ENCODE measurements at regions not wholly inside any gene's neighbourhood (a gene's known extent, or its start where the extent isn't known, plus 50 kb on each side); places are given as distances from the start of the nearest gene placed in this dataset.

DNA sequence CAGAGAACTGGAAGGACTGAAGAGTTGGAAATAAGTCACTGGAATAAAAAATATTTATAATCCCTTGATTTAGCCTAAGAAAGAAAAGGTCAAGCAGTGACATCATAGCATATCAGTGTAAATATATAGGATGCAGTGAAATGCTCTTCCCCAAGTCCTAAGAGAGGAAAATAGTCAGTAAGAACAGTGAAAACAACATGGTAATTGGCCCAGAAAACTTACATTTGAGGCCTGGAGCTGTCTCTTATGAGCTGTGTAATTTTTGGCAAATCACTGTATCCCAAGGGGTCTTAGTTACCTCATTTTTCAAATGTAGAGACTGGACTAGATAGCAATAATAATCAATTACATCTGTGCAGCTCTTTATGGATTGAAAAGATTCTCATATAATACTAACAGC lies 255.7 kb upstream of the AR start:
- no peak overlapping the region for H3K9ac ChIP-seq
- no peaks in the 10 kb centered on the region for H4K20me1 ChIP-seq (ENCODE audit: insufficient read depth)
- CTCF ChIA-PET: no interaction called here
- H3K4me1 ChIP-seq (ENCODE audit: control insufficient read depth in 1 of 2, insufficient read depth in 2 of 2, low read depth in 1 of 2, low read length in 1 of 2): no peaks in the 10 kb centered on the region
- no peaks in the 10 kb centered on the region for H3K9me3 ChIP-seq
- DNase-seq: no peak
- H3K27ac ChIP-seq (ENCODE audit: low read depth in 2 of 2, low read length in 1 of 2): no peak overlapping the region
- H3K36me3 ChIP-seq (replicated peaks in 1 of 2; ENCODE audit: control insufficient read depth in 1 of 2, insufficient read depth in 2 of 2, low read length in 1 of 2): no peaks in the 10 kb centered on the region
- no peaks in the 10 kb centered on the region for H3K79me2 ChIP-seq (ENCODE audit: insufficient read depth)
- H3K27me3 ChIP-seq (ENCODE audit: insufficient read depth): no peaks in the 10 kb centered on the region
- POLR2A ChIA-PET: no interaction called here
- H3K4me3 ChIP-seq (ENCODE audit: low read depth in 2 of 2, low read length in 1 of 2): no peak overlapping the region
- no peak overlapping the region for H2AFZ ChIP-seq (ENCODE audit: low read depth)
- no peak overlapping the region for H3K4me2 ChIP-seq
- H3F3A ChIP-seq (replicated peaks; ENCODE audit: insufficient read depth): no peaks in the 10 kb centered on the region
- TF ChIP-seq, protein P1, sequence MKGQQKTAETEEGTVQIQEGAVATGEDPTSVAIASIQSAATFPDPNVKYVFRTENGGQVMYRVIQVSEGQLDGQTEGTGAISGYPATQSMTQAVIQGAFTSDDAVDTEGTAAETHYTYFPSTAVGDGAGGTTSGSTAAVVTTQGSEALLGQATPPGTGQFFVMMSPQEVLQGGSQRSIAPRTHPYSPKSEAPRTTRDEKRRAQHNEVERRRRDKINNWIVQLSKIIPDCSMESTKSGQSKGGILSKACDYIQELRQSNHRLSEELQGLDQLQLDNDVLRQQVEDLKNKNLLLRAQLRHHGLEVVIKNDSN (IDR thresholded peaks at IDR 0.05; ENCODE audit: borderline replicate concordance, low read depth): no peak
- TF ChIP-seq SMC3 (IDR thresholded peaks at IDR 0.05; ENCODE audit: low read depth, low read length) (no peak), NFIC (IDR thresholded peaks at IDR 0.05; ENCODE audit: borderline replicate concordance) (no peak), POLR2AphosphoS5 (IDR thresholded peaks at IDR 0.05; ENCODE audit: low read depth, low read length) (no peak)
- no peaks in the 10 kb centered on the region for H3K9me2 ChIP-seq

DNA sequence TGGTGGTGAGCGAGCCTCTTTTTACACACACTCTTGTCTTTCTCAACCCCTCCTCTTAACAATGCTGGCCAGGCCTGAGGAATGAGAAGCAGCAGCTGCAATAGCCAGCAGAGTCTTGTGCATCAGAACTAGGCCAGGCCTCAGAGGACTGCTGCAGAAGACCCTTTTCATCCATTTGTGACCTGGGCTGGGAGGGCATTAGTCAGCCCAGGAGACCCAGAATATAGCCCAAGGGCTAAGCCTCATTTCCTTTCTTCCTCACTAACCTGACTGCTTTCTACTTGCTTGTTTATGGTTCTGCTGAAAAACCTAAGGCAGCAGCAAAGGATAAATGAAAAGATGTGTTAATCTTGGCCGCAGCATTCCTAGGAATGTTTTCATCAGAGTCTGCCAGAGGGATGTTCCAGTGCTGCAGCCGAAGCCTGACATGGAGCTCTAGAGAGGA lies 254.7 kb upstream of the AR start:
- POLR2A ChIA-PET: no interaction called here
- TF ChIP-seq RXRA (IDR thresholded peaks at IDR 0.05; ENCODE audit: borderline replicate concordance, low read depth): no peak
- TF ChIP-seq, protein P2, sequence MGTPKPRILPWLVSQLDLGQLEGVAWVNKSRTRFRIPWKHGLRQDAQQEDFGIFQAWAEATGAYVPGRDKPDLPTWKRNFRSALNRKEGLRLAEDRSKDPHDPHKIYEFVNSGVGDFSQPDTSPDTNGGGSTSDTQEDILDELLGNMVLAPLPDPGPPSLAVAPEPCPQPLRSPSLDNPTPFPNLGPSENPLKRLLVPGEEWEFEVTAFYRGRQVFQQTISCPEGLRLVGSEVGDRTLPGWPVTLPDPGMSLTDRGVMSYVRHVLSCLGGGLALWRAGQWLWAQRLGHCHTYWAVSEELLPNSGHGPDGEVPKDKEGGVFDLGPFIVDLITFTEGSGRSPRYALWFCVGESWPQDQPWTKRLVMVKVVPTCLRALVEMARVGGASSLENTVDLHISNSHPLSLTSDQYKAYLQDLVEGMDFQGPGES (IDR thresholded peaks at IDR 0.05; ENCODE audit: low read depth, low read length): no peak
- no peak for TF ChIP-seq RFX5 (IDR thresholded peaks at IDR 0.05; ENCODE audit: low read length)
- TF ChIP-seq FOXJ3 (CRISPR knock-in tag; IDR thresholded peaks at IDR 0.05): no peak
- TF ChIP-seq, protein P3, sequence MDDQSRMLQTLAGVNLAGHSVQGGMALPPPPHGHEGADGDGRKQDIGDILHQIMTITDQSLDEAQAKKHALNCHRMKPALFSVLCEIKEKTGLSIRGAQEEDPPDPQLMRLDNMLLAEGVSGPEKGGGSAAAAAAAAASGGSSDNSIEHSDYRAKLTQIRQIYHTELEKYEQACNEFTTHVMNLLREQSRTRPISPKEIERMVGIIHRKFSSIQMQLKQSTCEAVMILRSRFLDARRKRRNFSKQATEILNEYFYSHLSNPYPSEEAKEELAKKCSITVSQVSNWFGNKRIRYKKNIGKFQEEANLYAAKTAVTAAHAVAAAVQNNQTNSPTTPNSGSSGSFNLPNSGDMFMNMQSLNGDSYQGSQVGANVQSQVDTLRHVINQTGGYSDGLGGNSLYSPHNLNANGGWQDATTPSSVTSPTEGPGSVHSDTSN (IDR thresholded peaks at IDR 0.05): no peak
- no peak for TF ChIP-seq MXI1 (IDR thresholded peaks at IDR 0.05; ENCODE audit: low read depth, low read length)
- TF ChIP-seq, protein P4, sequence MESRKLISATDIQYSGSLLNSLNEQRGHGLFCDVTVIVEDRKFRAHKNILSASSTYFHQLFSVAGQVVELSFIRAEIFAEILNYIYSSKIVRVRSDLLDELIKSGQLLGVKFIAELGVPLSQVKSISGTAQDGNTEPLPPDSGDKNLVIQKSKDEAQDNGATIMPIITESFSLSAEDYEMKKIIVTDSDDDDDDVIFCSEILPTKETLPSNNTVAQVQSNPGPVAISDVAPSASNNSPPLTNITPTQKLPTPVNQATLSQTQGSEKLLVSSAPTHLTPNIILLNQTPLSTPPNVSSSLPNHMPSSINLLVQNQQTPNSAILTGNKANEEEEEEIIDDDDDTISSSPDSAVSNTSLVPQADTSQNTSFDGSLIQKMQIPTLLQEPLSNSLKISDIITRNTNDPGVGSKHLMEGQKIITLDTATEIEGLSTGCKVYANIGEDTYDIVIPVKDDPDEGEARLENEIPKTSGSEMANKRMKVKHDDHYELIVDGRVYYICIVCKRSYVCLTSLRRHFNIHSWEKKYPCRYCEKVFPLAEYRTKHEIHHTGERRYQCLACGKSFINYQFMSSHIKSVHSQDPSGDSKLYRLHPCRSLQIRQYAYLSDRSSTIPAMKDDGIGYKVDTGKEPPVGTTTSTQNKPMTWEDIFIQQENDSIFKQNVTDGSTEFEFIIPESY (IDR thresholded peaks at IDR 0.05; ENCODE audit: borderline replicate concordance, low read depth): no peak
- TF ChIP-seq GABPA (IDR thresholded peaks at IDR 0.05; ENCODE audit: low read depth): no peak
- no peak for TF ChIP-seq TAF1 (IDR thresholded peaks at IDR 0.05; ENCODE audit: borderline replicate concordance, low read depth, low read length)
- TF ChIP-seq EZH2phosphoT487 (IDR thresholded peaks at IDR 0.05; ENCODE audit: borderline replicate concordance, low read depth): no peak
- TF ChIP-seq NRF1 (IDR thresholded peaks at IDR 0.05; ENCODE audit: low read depth, low read length): no peak
- H2AFZ ChIP-seq (ENCODE audit: low read depth): no peak overlapping the region
- WGBS (ENCODE audit: low lambda C conversion rate): 0% methylated on average over 3 of the region's 3 CpGs
- H3K27me3 ChIP-seq (ENCODE audit: insufficient read depth): no peaks in the 10 kb centered on the region
- H3K4me3 ChIP-seq (ENCODE audit: low read depth in 2 of 2, low read length in 1 of 2): no peak overlapping the region
- no peaks in the 10 kb centered on the region for H3F3A ChIP-seq (replicated peaks; ENCODE audit: insufficient read depth)
- no peaks in the 10 kb centered on the region for H4K20me1 ChIP-seq (ENCODE audit: insufficient read depth)
- H3K79me2 ChIP-seq (ENCODE audit: insufficient read depth): no peaks in the 10 kb centered on the region
- no peaks in the 10 kb centered on the region for H3K9me3 ChIP-seq
- H3K4me1 ChIP-seq (ENCODE audit: control insufficient read depth in 1 of 2, insufficient read depth in 2 of 2, low read depth in 1 of 2, low read length in 1 of 2): no peaks in the 10 kb centered on the region
- no peak overlapping the region for H3K9ac ChIP-seq
- H3K36me3 ChIP-seq (replicated peaks in 1 of 2; ENCODE audit: control insufficient read depth in 1 of 2, insufficient read depth in 2 of 2, low read length in 1 of 2): no peaks in the 10 kb centered on the region
- H3K27ac ChIP-seq (ENCODE audit: low read depth in 2 of 2, low read length in 1 of 2): no peak overlapping the region
- no peak for DNase-seq
- H3K9me2 ChIP-seq: no peaks in the 10 kb centered on the region
- H3K4me2 ChIP-seq: no peak overlapping the region
- CTCF ChIA-PET: no interaction called here
